ENCODE measurements at regions not wholly inside any gene's neighbourhood (a gene's known extent, or its start where the extent isn't known, plus 50 kb on each side); places are given as distances from the start of the nearest gene placed in this dataset.

DNA sequence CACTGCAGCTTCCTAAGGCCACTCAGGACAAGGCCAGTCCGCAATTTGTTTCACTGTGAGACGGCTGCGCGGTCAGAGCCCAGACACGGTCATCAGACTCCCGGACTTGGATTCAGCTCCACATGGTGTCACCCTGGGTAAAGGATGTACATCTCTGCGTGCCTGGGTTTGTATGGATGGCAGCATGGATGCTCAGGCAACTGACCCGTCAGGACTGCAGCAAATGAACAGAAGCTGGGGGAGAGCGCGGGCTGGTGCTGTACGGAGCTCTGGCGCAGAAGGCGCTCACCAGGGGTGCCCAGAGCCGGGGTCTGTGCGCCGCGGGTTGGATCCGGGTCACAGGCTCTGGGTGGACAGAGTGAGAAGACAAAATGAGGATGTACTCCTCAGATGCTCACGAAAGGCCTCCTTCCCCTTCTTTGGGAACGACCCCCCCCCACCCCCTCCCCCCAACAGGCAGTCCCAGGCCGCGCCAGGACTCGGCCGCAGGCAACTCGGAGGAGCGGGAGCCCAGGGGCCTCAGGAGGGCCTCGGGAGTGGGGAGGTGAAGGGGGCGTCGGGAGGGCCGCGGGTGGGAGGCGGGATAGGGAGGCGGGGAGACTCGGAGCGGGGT lies 92.4 kb downstream of the CXCL12 start:
- Histone ChIP-seq H4K20me1 (ENCODE audit: insufficient read depth) (no peaks in the 10 kb centered on the region), H2AFZ (ENCODE audit: low read depth) (no peak overlapping the region), H3K79me2 (ENCODE audit: insufficient read depth) (no peaks in the 10 kb centered on the region), H3K27me3 (ENCODE audit: insufficient read depth) (no peaks in the 10 kb centered on the region), H3K4me3 (ENCODE audit: low read depth in 2 of 2, low read length in 1 of 2) (no peak overlapping the region), H3K4me1 (ENCODE audit: control insufficient read depth in 1 of 2, insufficient read depth in 2 of 2, low read depth in 1 of 2, low read length in 1 of 2) (no peaks in the 10 kb centered on the region; a peak in 1 of 4 replicates), H3K27ac (ENCODE audit: low read depth in 2 of 2, low read length in 1 of 2) (no peak overlapping the region), H3K4me2 (no peak overlapping the region), H3K9ac (no peak overlapping the region), H3K36me3 (replicated peaks in 1 of 2; ENCODE audit: control insufficient read depth in 1 of 2, insufficient read depth in 2 of 2, low read length in 1 of 2) (no peaks in the 10 kb centered on the region), H3K9me2 (no peaks in the 10 kb centered on the region), H3F3A (replicated peaks; ENCODE audit: insufficient read depth) (no peaks in the 10 kb centered on the region), H3K9me3 (no peaks in the 10 kb centered on the region)
- CTCF ChIA-PET, result interaction anchor here (1.1 to 2.9 kb wide), 3 partner anchors 19 to 604 kb away, joined by 3 to 13 read pairs (median 3); no protein-coding TSS in a partner anchor
- 81% methylated on average over 29 of the region's 35 CpGs for WGBS (ENCODE audit: low lambda C conversion rate)
- no peak for DNase-seq
- POLR2A ChIA-PET, result no interaction called here
- TF ChIP-seq TEAD4 (IDR thresholded peaks at IDR 0.05; ENCODE audit: borderline replicate concordance, insufficient read depth) (no peak), TAF1 (IDR thresholded peaks at IDR 0.05; ENCODE audit: borderline replicate concordance, low read depth, low read length) (no peak), NFIC (IDR thresholded peaks at IDR 0.05; ENCODE audit: borderline replicate concordance) (no peak), SMC3 (IDR thresholded peaks at IDR 0.05; ENCODE audit: low read depth, low read length) (no peak), RFX5 (IDR thresholded peaks at IDR 0.05; ENCODE audit: low read length) (no peak), JUND (IDR thresholded peaks at IDR 0.05) (no peak), SIN3A (IDR thresholded peaks at IDR 0.05; ENCODE audit: borderline replicate concordance, low read depth, low read length) (no peak), RAD21 (IDR thresholded peaks at IDR 0.05; ENCODE audit: low read length) (no peak), TCF12 (IDR thresholded peaks at IDR 0.05) (no peak), FOSL2 (IDR thresholded peaks at IDR 0.05; ENCODE audit: borderline replicate concordance, low read depth) (no peak), FOXM1 (IDR thresholded peaks at IDR 0.05; ENCODE audit: low read depth) (no peak), GATA2 (CRISPR knock-in tag; IDR thresholded peaks at IDR 0.05) (no peak), MAX (IDR thresholded peaks at IDR 0.05; ENCODE audit: low read depth) (no peak), EP300 (IDR thresholded peaks at IDR 0.05; ENCODE audit: borderline replicate concordance in 1 of 2, low read depth in 1 of 2, low read length in 1 of 2) (no peak), CHD2 (IDR thresholded peaks at IDR 0.05; ENCODE audit: low read length, partially characterized antibody) (no peak), MEF2A (IDR thresholded peaks at IDR 0.05; ENCODE audit: borderline replicate concordance, low read depth) (no peak), USF2 (IDR thresholded peaks at IDR 0.05; ENCODE audit: borderline replicate concordance, low read depth, low read length) (no peak)
- TF ChIP-seq, protein P1, sequence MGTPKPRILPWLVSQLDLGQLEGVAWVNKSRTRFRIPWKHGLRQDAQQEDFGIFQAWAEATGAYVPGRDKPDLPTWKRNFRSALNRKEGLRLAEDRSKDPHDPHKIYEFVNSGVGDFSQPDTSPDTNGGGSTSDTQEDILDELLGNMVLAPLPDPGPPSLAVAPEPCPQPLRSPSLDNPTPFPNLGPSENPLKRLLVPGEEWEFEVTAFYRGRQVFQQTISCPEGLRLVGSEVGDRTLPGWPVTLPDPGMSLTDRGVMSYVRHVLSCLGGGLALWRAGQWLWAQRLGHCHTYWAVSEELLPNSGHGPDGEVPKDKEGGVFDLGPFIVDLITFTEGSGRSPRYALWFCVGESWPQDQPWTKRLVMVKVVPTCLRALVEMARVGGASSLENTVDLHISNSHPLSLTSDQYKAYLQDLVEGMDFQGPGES (IDR thresholded peaks at IDR 0.05; ENCODE audit: low read depth, low read length), result no peak
- TF ChIP-seq, protein P2, sequence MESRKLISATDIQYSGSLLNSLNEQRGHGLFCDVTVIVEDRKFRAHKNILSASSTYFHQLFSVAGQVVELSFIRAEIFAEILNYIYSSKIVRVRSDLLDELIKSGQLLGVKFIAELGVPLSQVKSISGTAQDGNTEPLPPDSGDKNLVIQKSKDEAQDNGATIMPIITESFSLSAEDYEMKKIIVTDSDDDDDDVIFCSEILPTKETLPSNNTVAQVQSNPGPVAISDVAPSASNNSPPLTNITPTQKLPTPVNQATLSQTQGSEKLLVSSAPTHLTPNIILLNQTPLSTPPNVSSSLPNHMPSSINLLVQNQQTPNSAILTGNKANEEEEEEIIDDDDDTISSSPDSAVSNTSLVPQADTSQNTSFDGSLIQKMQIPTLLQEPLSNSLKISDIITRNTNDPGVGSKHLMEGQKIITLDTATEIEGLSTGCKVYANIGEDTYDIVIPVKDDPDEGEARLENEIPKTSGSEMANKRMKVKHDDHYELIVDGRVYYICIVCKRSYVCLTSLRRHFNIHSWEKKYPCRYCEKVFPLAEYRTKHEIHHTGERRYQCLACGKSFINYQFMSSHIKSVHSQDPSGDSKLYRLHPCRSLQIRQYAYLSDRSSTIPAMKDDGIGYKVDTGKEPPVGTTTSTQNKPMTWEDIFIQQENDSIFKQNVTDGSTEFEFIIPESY (IDR thresholded peaks at IDR 0.05; ENCODE audit: borderline replicate concordance, low read depth), result no peak
